ENCODE measurements at regions not wholly inside any gene's neighbourhood (a gene's known extent, or its start where the extent isn't known, plus 50 kb on each side); places are given as distances from the start of the nearest gene placed in this dataset.

- DNase-seq (ENCODE audit: low read depth) = no peak
- TF ChIP-seq, protein P1, sequence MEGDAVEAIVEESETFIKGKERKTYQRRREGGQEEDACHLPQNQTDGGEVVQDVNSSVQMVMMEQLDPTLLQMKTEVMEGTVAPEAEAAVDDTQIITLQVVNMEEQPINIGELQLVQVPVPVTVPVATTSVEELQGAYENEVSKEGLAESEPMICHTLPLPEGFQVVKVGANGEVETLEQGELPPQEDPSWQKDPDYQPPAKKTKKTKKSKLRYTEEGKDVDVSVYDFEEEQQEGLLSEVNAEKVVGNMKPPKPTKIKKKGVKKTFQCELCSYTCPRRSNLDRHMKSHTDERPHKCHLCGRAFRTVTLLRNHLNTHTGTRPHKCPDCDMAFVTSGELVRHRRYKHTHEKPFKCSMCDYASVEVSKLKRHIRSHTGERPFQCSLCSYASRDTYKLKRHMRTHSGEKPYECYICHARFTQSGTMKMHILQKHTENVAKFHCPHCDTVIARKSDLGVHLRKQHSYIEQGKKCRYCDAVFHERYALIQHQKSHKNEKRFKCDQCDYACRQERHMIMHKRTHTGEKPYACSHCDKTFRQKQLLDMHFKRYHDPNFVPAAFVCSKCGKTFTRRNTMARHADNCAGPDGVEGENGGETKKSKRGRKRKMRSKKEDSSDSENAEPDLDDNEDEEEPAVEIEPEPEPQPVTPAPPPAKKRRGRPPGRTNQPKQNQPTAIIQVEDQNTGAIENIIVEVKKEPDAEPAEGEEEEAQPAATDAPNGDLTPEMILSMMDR (IDR thresholded peaks at IDR 0.05; ENCODE audit: insufficient read depth, low read length) = no peak
- no peak overlapping the region for H3K4me3 ChIP-seq (ENCODE audit: low read depth, low read length)
Observed at GRCh38 chr10:118463740-118464139, 121.6 kb upstream of the FAM204A start.

DNA sequence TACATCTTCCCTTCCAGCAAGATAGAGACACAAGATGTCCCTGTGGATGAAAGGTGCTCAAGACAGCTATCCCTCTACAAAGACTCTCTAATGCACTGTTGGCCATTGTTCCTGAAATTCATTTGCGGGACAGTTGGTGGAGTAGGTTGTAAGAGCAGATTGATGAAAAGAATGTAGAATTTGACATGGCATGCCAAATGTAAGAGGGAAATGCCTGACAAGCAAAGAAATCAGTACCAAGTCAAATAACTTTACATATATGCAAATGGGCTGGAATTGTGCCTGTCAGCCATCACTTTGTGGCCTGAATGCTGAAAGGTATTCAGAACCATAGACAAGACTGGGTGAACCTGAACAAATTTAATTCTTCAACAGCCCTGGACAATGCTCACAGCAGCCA lies 120.3 kb upstream of the FAM204A start:
- no peak for DNase-seq (ENCODE audit: low read depth)
- no peak overlapping the region for H3K4me3 ChIP-seq (ENCODE audit: low read depth, low read length)
- TF ChIP-seq, protein P1 (IDR thresholded peaks at IDR 0.05; ENCODE audit: insufficient read depth, low read length) = no peak

DNA sequence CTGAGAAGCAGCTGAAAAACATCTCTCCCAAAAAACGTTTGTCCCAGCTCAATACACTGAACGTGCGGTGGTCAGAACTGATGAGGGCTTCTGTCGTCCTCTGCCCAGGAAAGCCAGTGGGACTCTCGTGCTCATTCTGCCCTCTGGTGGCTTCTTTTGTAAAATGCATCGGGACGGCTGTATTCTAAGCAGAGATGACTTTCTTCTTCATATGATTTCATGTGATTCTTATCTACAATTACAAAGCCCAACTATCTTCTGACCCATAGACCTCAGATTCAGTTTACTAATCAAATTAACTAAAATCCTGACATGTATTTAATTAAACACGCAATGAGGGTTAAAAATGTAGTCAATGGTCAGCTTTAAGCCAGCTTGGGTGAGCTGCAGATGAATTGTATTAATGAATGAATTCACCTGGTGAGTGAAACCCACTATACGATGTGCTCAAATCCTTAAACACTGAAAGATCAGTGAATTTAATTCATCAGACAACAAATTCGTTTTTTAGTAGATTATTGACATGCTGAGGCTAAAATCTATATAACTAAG lies 117.6 kb upstream of the FAM204A start:
- DNase-seq (ENCODE audit: low read depth) = peak; percentile 66
- TF ChIP-seq, protein P1 (IDR thresholded peaks at IDR 0.05; ENCODE audit: insufficient read depth, low read length) = peak; percentile 79
- H3K4me3 ChIP-seq (ENCODE audit: low read depth, low read length) = no peak overlapping the region

DNA sequence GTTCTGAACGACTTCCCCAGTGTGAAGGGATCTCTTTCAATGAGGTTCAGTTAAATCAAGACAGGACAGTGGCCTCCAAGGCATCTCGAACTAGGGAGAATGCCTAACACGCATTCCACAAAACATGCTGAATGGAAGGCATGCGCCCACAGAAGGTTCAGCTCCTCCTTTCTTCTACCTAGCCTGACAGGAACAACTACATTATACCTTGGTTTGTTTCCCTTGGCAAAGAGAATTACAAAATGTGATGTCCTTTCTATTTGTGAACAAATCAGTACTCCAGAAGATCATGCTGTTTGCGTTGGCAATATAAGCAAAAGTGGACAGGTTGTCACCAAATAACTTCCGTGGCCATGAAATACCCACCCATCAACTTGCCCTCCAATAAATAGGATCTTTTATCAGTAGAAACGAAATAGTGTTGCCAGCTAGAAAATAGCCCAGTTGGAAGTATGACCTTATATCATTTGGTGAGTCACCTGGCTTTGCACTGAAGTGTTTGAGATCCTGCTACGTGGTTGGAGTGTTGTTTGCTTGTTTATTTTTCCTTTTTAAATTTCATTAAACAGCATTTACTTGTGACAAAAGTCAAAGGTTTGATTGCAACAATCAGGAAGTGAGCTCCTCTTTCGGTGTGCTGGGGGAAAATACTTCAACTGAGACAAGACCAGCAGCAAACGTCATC lies 117.0 kb upstream of the FAM204A start:
- H3K4me3 ChIP-seq (ENCODE audit: low read depth, low read length) = no peak overlapping the region
- DNase-seq (ENCODE audit: low read depth) = no peak
- TF ChIP-seq, protein P1 (IDR thresholded peaks at IDR 0.05; ENCODE audit: insufficient read depth, low read length) = no peak

GRCh38 chr10:118457824-118458428 lies 115.8 kb upstream of the FAM204A start:
- TF ChIP-seq, protein P1 (IDR thresholded peaks at IDR 0.05; ENCODE audit: insufficient read depth, low read length) = no peak
- H3K4me3 ChIP-seq (ENCODE audit: low read depth, low read length) = no peak overlapping the region
- no peak for DNase-seq (ENCODE audit: low read depth)

DNA sequence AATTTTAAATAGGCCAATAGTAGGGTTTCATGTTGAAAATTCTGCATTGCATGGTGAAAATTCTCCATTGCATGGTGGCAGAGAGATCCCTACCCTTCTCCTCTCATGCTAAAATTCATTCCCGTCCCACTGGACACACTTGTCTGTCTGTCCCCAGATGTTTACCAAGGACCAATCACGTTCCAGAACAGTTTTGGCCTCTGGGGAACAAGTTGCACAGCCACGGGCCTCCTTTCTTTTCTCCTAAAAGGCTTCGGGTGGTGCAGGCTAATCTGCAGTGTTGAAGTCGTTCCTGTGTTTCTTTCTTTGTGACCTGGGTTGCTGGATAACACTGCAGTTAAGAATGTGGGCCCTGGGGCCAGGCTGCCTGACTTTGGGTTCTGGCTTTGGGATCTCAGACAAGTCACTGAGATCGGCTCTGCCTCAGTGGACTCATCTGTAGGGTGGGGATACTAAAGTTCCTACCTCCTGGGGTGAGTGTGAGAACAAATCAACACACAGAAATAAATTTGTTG lies 113.1 kb upstream of the FAM204A start:
- TF ChIP-seq, protein P1 (IDR thresholded peaks at IDR 0.05; ENCODE audit: insufficient read depth, low read length) = no peak
- DNase-seq (ENCODE audit: low read depth) = no peak
- H3K4me3 ChIP-seq (ENCODE audit: low read depth, low read length) = no peak overlapping the region

Data from fibroblast of the aortic adventitia (primary cell).